ELF-1 (cell line): ENCODE measurements at regions not wholly inside any gene's neighbourhood (a gene's known extent, or its start where the extent isn't known, plus 50 kb on each side); places are given as distances from the start of the nearest gene placed in this dataset.
A peak's percentile ranks its signal among the peaks of the same experiment; 100 is the strongest.

Experiments used
- DNase-seq: peaks from one replicate; pipeline ENCODE4 v3.0.0-alpha.2; 2016; ENCODE audit warnings: low read depth, low spot score

DNA sequence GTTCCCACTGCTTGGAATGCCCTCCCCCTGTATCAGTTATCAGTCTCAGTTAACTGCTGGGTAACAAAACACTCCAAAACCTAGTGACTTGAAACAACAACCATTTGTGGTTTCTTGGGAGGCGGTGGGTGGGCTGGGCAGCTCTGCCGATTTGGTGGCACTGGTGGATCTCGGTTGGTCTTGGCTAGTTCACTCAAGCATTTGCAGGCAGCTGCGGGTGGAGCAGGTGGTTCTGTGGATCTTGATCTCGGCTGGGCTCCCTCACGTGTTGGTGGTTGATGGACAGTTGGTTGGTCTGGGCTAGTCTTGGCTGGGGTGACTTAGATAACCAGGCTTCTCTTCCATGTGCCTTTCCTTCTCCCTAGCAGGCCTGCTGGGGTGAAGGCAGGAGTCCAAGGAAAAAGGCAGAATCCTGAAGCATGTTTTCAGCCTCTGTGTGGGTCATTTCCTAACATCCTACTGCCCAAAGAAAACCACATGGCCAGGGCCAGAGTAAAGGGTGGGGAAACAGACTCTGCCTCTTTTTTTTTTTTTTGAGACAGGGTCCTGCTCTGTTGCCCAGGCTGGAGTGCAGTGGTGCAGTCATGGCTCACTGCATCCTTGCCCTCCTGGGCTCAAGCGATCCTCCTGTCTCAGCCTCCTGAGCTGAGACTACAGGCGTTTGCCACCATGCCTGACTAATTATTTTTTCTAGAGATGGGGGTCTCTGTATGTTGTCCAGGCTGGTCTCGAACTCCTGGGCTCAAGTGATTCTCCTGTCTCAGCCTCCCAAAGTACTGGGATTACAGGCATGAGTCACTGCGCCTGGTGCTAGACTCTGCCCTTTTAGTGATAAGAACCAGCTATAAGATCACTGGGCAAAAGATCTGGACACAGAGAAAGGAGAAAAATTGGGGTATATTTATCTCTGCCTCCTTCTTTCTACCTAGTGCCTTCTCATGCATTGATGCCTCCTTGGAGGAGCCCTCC lies 183.7 kb downstream of the RGS3 start:
- no peak for DNase-seq

GRCh38 chr9:113648048-113648447 lies 184.5 kb downstream of the RGS3 start:
- no peak for DNase-seq

DNA sequence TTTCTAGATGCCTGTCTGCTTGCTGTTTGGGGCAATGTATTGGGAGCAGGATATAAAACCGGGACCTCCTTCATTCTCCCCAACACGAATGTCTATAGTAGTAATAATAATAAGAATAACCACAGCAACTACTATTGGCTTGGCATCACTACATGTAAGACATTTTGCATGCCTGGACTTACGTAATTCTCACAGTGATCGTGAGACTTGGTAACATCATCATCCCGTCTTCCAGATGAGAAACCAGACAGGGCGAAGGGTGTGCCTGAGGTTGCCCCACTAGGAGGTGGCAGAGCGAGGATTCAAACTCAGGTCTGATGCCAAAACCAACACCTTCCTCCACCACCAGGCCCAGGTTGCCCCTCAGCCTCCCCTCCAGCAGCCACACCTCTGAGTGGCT lies 185.1 kb downstream of the RGS3 start:
- DNase-seq: no peak

DNA sequence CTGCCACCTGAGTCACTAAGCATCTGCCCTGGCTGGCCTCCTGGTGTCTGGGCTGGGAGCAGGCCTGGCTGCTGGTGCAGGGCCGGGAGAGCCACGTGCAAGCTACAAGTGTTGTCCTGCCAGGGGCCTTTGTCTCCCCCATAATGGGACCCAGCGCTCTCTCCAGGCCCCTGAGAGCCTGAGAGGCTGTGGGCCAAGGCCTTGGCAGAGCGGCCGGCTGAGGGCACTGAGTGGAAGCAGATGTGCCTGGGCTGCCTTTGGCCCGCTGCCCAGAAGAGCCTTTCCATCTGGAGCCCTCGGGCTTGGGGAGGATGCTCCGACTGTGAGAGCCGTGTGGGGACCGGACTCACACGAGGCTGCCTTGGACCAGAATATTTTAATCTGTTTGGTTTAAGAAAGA lies 185.5 kb downstream of the RGS3 start:
- DNase-seq: no peak

GRCh38 chr9:113649855-113650206 lies 186.3 kb downstream of the RGS3 start:
- DNase-seq: no peak

- no peak for DNase-seq
These were observed 186.9 kb downstream of the RGS3 start for GRCh38 chr9:113650207-113651131.

- no peak for DNase-seq
These were observed 188.4 kb downstream of the RGS3 start for GRCh38 chr9:113651896-113652295.

DNA sequence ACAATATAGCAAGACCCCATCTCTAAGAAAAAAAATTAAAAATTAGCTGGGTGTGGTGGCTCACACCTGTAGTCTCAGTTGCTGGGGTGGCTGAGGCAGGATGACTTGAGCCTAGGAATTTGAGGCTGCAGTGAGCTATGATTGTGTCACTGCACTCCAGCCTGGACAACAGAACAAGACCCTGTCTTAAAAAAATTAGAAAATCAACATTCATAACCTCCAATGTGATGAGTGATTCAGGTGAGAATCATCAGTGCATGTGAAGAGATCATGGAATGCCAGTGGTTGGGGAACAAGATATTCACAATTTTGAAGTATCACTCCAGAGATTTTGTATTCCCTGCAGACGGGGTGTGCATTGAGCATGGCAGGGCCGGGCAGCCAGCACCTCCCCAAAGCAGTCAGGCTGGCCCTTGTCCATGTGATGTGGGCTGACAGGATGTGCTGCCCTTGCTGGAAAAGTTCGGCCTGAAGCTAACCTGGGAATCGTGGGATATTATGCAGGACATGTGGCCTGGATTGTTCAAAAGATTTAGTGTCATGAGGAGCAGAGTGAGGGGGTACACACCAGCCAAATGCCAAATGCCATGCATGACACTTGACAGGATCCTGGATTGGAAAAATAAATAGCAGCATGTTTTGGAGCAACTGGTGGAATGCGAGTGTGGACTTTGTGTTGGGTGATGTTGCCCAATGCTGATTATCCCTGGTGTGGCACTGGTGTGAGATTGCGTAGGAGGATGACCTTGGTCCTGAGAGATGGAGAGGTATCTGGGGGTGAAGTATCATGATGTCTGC lies 189.0 kb downstream of the RGS3 start:
- no peak for DNase-seq

DNA sequence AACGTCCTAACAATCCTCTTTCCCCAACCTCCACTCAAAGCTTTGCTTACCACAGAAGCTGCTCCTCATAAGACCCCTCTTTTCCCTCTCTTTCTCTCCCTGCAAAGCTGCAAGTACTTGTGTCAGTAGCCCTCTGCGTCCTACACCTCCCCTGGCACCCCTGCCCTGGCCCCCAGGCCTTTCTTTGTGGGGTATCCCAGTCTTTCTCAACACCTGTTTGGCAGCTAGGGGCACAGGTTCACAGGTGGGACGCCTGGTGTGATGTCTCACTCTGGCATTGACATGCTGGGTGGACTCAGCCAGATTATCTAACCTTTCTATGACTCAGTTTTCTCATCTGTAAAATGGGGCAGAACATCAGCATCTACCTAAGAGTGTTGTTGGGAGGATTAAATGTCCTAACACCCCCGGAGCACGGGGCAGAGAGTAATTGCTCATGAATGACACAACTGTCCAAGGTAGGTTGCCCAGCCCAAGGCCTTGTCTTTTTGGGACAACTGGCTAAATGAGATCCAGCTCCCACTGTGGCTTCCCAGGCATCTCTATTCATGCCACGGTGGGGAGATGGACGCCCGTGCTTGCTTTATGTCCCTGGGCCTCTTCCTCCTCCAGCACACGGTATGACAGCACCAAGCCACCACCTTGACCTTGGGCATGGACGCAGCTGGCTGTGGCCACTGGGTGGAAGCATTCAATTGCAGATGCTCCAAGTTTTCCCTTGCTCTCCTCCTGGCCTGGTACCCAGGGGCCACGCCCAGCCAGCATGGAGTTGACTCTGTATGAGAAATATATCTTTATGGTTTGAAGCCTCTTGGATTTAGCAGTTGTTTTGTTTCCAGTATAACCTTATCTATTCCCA lies 190.4 kb downstream of the RGS3 start:
- DNase-seq: no peak

GRCh38 chr9:113654605-113655428 lies 191.3 kb downstream of the RGS3 start:
- no peak for DNase-seq

DNA sequence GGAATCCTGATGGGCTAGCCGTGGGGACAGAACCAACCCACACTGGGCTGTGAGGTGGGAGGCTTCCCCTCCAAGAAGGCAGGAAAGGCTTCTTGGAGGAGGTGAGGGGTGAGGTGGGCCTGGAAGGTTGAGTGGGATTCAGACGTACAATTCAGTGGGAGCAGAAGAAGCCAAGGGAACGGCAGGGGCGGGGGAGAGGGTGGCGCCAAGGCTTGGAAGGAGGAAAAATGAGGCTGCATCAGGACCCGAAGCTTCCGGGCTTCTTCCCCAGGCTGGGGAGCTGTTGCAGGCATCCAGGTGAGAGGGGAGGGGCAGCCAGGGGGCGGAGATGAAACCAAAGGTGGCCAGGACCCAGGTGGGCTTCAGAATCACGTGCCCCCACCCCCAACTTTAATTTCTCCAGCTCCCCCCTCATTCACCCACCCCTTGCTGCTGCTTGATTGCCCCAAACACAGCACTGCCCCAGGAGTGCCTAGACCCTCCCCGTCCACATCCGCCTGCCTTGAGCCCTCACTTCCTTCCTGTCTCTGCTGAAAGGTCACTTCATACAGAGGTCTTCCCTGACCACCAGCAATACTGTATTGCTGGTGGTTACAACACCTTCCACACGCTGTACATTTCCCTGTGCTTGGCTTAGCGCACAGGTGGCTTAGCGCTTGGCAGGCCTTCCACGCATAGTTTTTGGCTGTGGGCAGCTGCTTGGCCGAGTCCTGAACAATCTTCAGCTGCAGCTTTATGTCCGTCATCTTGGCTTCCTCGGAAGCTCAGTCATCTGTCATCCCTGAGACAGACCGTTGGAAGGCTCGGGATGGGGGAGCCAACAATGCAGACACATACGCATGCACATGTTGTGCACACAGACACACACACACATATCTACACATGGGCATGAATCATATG lies 193.5 kb downstream of the RGS3 start:
- DNase-seq: no peak

- peak; percentile 95 for DNase-seq
These were observed 194.4 kb downstream of the RGS3 start for GRCh38 chr9:113657765-113658544.

DNA sequence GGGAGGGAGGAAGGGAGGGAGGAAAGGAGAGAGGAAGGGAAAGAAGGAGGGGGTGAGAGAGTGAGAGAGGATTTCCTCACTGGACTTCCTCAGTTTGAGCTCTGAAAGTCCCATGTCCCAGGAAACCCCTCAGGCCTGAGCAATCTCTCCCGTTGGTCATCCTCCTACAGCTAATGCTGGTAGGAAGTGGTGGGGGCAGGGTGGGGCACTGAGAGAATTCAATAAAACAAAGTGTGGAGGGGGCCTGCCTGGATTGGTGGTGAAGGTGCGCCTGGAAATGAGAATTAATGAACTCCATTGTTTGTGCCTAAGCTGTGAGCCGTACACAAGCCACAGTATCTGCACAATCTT lies 195.0 kb downstream of the RGS3 start:
- DNase-seq: no peak

- no peak for DNase-seq
These were observed 195.5 kb downstream of the RGS3 start for GRCh38 chr9:113659039-113659438.

GRCh38 chr9:113659740-113660139 lies 196.2 kb downstream of the RGS3 start:
- DNase-seq: no peak

DNA sequence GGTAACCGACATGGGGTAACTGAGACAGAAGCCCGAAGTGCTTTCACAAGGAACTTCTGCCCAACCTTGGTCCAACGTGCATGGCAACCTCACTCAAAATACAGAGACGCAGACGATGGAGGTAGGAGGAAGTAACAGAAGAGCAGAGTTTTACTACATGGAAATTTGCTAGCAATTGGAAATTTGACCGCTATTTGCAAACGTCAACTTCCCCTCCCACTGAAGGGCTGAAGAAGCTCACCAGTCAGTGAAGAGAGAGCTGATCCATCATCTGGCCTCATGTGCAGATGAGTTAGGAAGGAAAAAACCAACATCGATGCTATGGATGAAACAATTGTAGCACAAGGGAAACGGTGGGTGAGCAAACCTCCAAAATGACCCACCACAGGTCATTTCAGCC lies 196.7 kb downstream of the RGS3 start:
- no peak for DNase-seq

GRCh38 chr9:113661074-113661473 lies 197.5 kb downstream of the RGS3 start:
- DNase-seq: no peak
